CD14-positive monocyte (primary cell): ENCODE measurements at regions not wholly inside any gene's neighbourhood (a gene's known extent, or its start where the extent isn't known, plus 50 kb on each side); places are given as distances from the start of the nearest gene placed in this dataset.
A peak's percentile ranks its signal among the peaks of the same experiment; 100 is the strongest.

Source experiments
- DNase-seq, 3 donors: peaks; one replicate each; pipeline ENCODE4 v3.0.0-alpha.2; 2011 to 2022
- H2AFZ ChIP-seq: 2 replicates; pipeline ENCODE4 v1.6.0; 2012; ENCODE audit warnings: mild to moderate bottlenecking, low read depth, low read length, inconsistent platforms; ENCODE audit not compliant: insufficient read depth, poor library complexity, severe bottlenecking
- H3K27ac ChIP-seq, 2 donors: 1 replicate in 1 of 2; 2 replicates in 1 of 2; pipeline ENCODE4 v1.5.1; 2012 to 2013; ENCODE audit warnings: low read length in 2 of 2, control low read depth in 1 of 2, inconsistent platforms in 1 of 2, low read depth in 1 of 2, mild to moderate bottlenecking in 1 of 2
- H3K27me3 ChIP-seq, 2 donors: one replicate each; pipeline versions ENCODE4 v1.6.0 to v1.6.1; 2011 to 2013; ENCODE audit warnings: low read length in 2 of 2; ENCODE audit not compliant: control insufficient read depth in 2 of 2, insufficient read depth in 2 of 2
- H3K36me3 ChIP-seq, 2 donors: replicated peaks in 1 of 2; 1 replicate in 1 of 2; 2 replicates in 1 of 2; pipeline versions ENCODE4 v1.5.1 to v1.6.1; 2012 to 2013; ENCODE audit warnings: low read length in 2 of 2, control low read depth in 1 of 2, inconsistent platforms in 1 of 2, mild to moderate bottlenecking in 1 of 2; ENCODE audit not compliant: insufficient read depth in 2 of 2, control insufficient read depth in 1 of 2
- H3K4me1 ChIP-seq, 2 donors: 1 replicate in 1 of 2; 2 replicates in 1 of 2; pipeline versions ENCODE4 v1.5.1 to v1.6.1; 2012 to 2013; ENCODE audit warnings: low read length in 2 of 2, control low read depth in 1 of 2, inconsistent platforms in 1 of 2, mild to moderate bottlenecking in 1 of 2, moderate library complexity in 1 of 2; ENCODE audit not compliant: insufficient read depth in 2 of 2, control insufficient read depth in 1 of 2
- H3K4me2 ChIP-seq: replicated peaks from 2 replicates; pipeline ENCODE3; 2012; ENCODE audit warnings: low read length, moderate library complexity, mild to moderate bottlenecking; ENCODE audit not compliant: poor library complexity, severe bottlenecking; ENCODE audit errors: extremely low read depth
- H3K4me3 ChIP-seq, 3 experiments: fragments of 200-600 bp in 1 of 3; sonication (generic) in 1 of 3; replicated peaks in 1 of 3; 1 replicate in 2 of 3; 2 replicates in 1 of 3; pipeline ENCODE4 v1.5.1; 2011 to 2013; ENCODE audit warnings: low read length in 3 of 3, mild to moderate bottlenecking in 3 of 3, control low read depth in 2 of 3, low read depth in 2 of 3, inconsistent platforms in 1 of 3, moderate library complexity in 1 of 3
- H3K79me2 ChIP-seq: 2 replicates; pipeline ENCODE4 v1.6.0; 2012; ENCODE audit warnings: mild to moderate bottlenecking, control low read depth, inconsistent platforms, low read length, moderate library complexity; ENCODE audit not compliant: insufficient read depth
- H3K9ac ChIP-seq: 2 replicates; pipeline ENCODE4 v1.6.0; 2017; ENCODE audit warnings: low read length, mild to moderate bottlenecking; ENCODE audit not compliant: insufficient read depth, poor library complexity, severe bottlenecking
- H3K9me3 ChIP-seq, 2 donors: replicated peaks in 1 of 2; 1 replicate in 1 of 2; 2 replicates in 1 of 2; pipeline versions ENCODE4 v1.5.1 to v1.6.1; 2012 to 2013; ENCODE audit warnings: low read length in 2 of 2, control low read depth in 1 of 2; ENCODE audit not compliant: control insufficient read depth in 1 of 2, insufficient read depth in 1 of 2
- H4K20me1 ChIP-seq: 2 replicates; pipeline ENCODE4 v1.6.0; 2012; ENCODE audit warnings: mild to moderate bottlenecking, low read length, control low read depth, moderate library complexity; ENCODE audit not compliant: insufficient read depth
- H3K27ac Mint-ChIP-seq, 7 donors: one replicate each; pipeline ENCODE4 v1.8.0; 2020; ENCODE audit warnings: mild to moderate bottlenecking in 7 of 7, mixed read lengths in 7 of 7, moderate library complexity in 6 of 7, inconsistent platforms in 2 of 7
- H3K27me3 Mint-ChIP-seq, 3 donors: one replicate each; pipeline ENCODE4 v1.8.0; 2021 to 2022; ENCODE audit warnings: low read depth in 3 of 3, mild to moderate bottlenecking in 3 of 3, mixed read lengths in 3 of 3, moderate library complexity in 3 of 3, inconsistent platforms in 1 of 3
- H3K36me3 Mint-ChIP-seq, 2 donors: one replicate each; pipeline ENCODE4 v1.8.0; 2020; ENCODE audit warnings: mixed read lengths in 2 of 2, inconsistent platforms in 1 of 2, mild to moderate bottlenecking in 1 of 2
- H3K4me1 Mint-ChIP-seq: one replicate; pipeline ENCODE4 v1.8.0; 2020; ENCODE audit warnings: mild to moderate bottlenecking, mixed read lengths
- H3K4me3 Mint-ChIP-seq, 2 donors: one replicate each; pipeline ENCODE4 v1.8.0; 2020; ENCODE audit warnings: mild to moderate bottlenecking in 2 of 2, mixed read lengths in 2 of 2, moderate library complexity in 1 of 2
- H3K9me3 Mint-ChIP-seq, 7 donors: one replicate each; pipeline ENCODE4 v1.8.0; 2020 to 2022; ENCODE audit warnings: mixed read lengths in 7 of 7, mild to moderate bottlenecking in 6 of 7, moderate library complexity in 6 of 7, inconsistent platforms in 2 of 7
- CTCF ChIP-seq: fragments of 200-600 bp; IDR thresholded peaks from one replicate; pipeline ENCODE4 v1.8.0; 2022; ENCODE audit warnings: antibody characterized with exemption, mild to moderate bottlenecking
- WGBS: methylation state at CpG from one replicate; pipeline ENCODE4 v1.1.5; 2013; ENCODE audit warnings: missing lambda C conversion rate; ENCODE audit not compliant: insufficient coverage; 5-methylcytosine and 5-hydroxymethylcytosine counted together
- intact Hi-C, 2 donors: fragments of 100-400 bp; cut with micrococcal nuclease; formaldehyde crosslinking; loops; one replicate each; pipeline versions ENCODE4 v1.15.0 to v1.15.1; 2023

GRCh38 chr16:86682219-86682904 lies 104.0 kb downstream of the FOXL1 start:
- Histone ChIP-seq H3K4me1 (no peaks in the 10 kb centered on the region), H3K79me2 (no peaks in the 10 kb centered on the region), H3K9ac (no peak overlapping the region), H3K4me3 (no peak overlapping the region), H3K27me3 (no peaks in the 10 kb centered on the region), H2AFZ (no peak overlapping the region), H3K27ac (no peak overlapping the region), H4K20me1 (no peaks in the 10 kb centered on the region), H3K36me3 (no peaks in the 10 kb centered on the region), H3K9me3 (no peaks in the 10 kb centered on the region), H3K4me2 (no peak overlapping the region)
- H3K27ac Mint-ChIP-seq = no peak overlapping the region
- no peaks in the 10 kb centered on the region for H3K4me1 Mint-ChIP-seq
- H3K36me3 Mint-ChIP-seq = no peaks in the 10 kb centered on the region
- H3K4me3 Mint-ChIP-seq = no peak overlapping the region
- peaks cover 8 to 25% (median 12%) of the 10 kb centered on the region in 3 donors for H3K27me3 Mint-ChIP-seq
- intact Hi-C loops = no loop called here
- DNase-seq = no peak
- TF ChIP-seq CTCF = no peak
- 100% methylated on average over 11 of the region's 14 CpGs for WGBS
- H3K9me3 Mint-ChIP-seq = peaks cover under 1 to 12% (median 2%) of the 10 kb centered on the region in 7 donors

- no peak for DNase-seq
- H4K20me1 ChIP-seq = no peaks in the 10 kb centered on the region
- intact Hi-C loops = no loop called here
- Mint-ChIP-seq H3K27ac (peak overlapping the region in 1 of 7 donors; percentile 8), H3K4me3 (no peak overlapping the region), H3K27me3 (peaks cover 8 to 24% (median 15%) of the 10 kb centered on the region in 3 donors), H3K9me3 (peaks cover 0 to 10% (median 2%) of the 10 kb centered on the region in 7 donors), H3K4me1 (no peaks in the 10 kb centered on the region), H3K36me3 (no peaks in the 10 kb centered on the region)
- H3K79me2 ChIP-seq = no peaks in the 10 kb centered on the region
- H3K27me3 ChIP-seq = no peaks in the 10 kb centered on the region
- WGBS = 80% methylated on average over 7 of the region's 8 CpGs
- H3K9ac ChIP-seq = no peak overlapping the region
- no peak overlapping the region for H2AFZ ChIP-seq
- TF ChIP-seq CTCF = no peak
- H3K27ac ChIP-seq = no peak overlapping the region
- no peak overlapping the region for H3K4me2 ChIP-seq
- H3K4me1 ChIP-seq = no peaks in the 10 kb centered on the region
- no peaks in the 10 kb centered on the region for H3K36me3 ChIP-seq
- no peaks in the 10 kb centered on the region for H3K9me3 ChIP-seq
- H3K4me3 ChIP-seq = no peak overlapping the region
These were observed 105.3 kb downstream of the FOXL1 start for GRCh38 chr16:86683441-86684194.
